A549 (cell line): ENCODE measurements at regions not wholly inside any gene's neighbourhood (a gene's known extent, or its start where the extent isn't known, plus 50 kb on each side); places are given as distances from the start of the nearest gene placed in this dataset.

Experiments used
- ATAC-seq, 2 experiments: fragments of 200-7000 bp in 1 of 2; fragments of >200 bp in 1 of 2; cut with Nextera tagmentation in 1 of 2; cut with Tn5 transposase in 1 of 2; 3 replicates each; pipeline versions ENCODE4 v1.8.0 to v1.9.1; 2018 to 2020; ENCODE audit warnings: mild to moderate bottlenecking in 1 of 2, moderate library complexity in 1 of 2
- CTCF ChIA-PET: fragments of 300-600 bp; sonication (Branson Sonifier 250); formaldehyde crosslinking; extraction: SDS; loops from one replicate; lab custom pipeline; 2021; ENCODE audit warnings: antibody characterized with exemption, inconsistent platforms; lab: Yijun Ruan, JAX
- POLR2A ChIA-PET: fragments of 350-600 bp; formaldehyde crosslinking; extraction: SDS; loops from one replicate; lab custom pipeline; 2021; ENCODE audit warnings: antibody characterized with exemption, inconsistent platforms; lab: Yijun Ruan, JAX
- DNase-seq, 2 experiments: peaks; one replicate each; pipeline versions ENCODE4 v3.0.0 to v3.0.0-alpha.2; 2011 to 2016; ENCODE audit warnings: low read depth in 1 of 2, low spot score in 1 of 2
- FAIRE-seq: peaks from 2 replicates; lab custom pipeline; 2011; peaks lifted over from hg19 to GRCh38; lab: Jason Lieb, UNC
- H3K27ac ChIP-seq, 2 experiments: fragments of >200 bp; sonication (Bioruptor Twin); formaldehyde crosslinking; 3 replicates each; pipeline ENCODE4 v1.5.1; 2016 to 2017
- H3K4me1 ChIP-seq: fragments of >200 bp; sonication (Bioruptor Twin); formaldehyde crosslinking; 3 replicates; pipeline ENCODE4 v1.6.1; 2016
- H3K4me2 ChIP-seq: fragments of >200 bp; sonication (Bioruptor Twin); formaldehyde crosslinking; 3 replicates; pipeline ENCODE4 v1.6.1; 2016
- H3K4me3 ChIP-seq: fragments of >200 bp; sonication (Bioruptor Twin); formaldehyde crosslinking; 3 replicates; pipeline ENCODE4 v1.5.1; 2016
- H3K9me3 ChIP-seq: fragments of >200 bp; sonication (Bioruptor Twin); formaldehyde crosslinking; 3 replicates; pipeline ENCODE4 v1.6.1; 2016
- CBX2 ChIP-seq: fragments of 200-600 bp; sonication (generic); IDR thresholded peaks from 2 replicates; pipeline ENCODE4 v1.6.1; 2016; ENCODE audit warnings: low read depth, mild to moderate bottlenecking, borderline replicate concordance
- CHD2 ChIP-seq: fragments of 150-350 bp; IDR thresholded peaks from 2 replicates; pipeline ENCODE4 v1.6.1; 2014; ENCODE audit warnings: low read length; ENCODE audit not compliant: partially characterized antibody
- EHMT2 ChIP-seq: fragments of 200-600 bp; sonication (generic); IDR thresholded peaks from 2 replicates; pipeline ENCODE4 v1.6.1; 2016; ENCODE audit warnings: antibody characterized with exemption, low read depth, mild to moderate bottlenecking, moderate library complexity
- ESRRA ChIP-seq: fragments of 150-350 bp; IDR thresholded peaks from 2 replicates; pipeline ENCODE4 v1.6.1; 2014; ENCODE audit warnings: mild to moderate bottlenecking, low read length, borderline replicate concordance
- FOSL2 ChIP-seq, 2 experiments: fragments of 450-650 bp in 1 of 2; fragments of >200 bp in 1 of 2; sonication (Bioruptor Twin) in 1 of 2; formaldehyde crosslinking; IDR thresholded peaks; 2 replicates each; pipeline versions ENCODE4 v1.5.0 to v1.6.1; 2016 to 2020; ENCODE audit warnings: mild to moderate bottlenecking in 1 of 2, moderate library complexity in 1 of 2
- NPAS2 ChIP-seq: fragments of 250-450 bp; sonication (Bioruptor Pico); IDR thresholded peaks from 2 replicates; pipeline ENCODE4 v1.8.0; 2022; ENCODE audit warnings: mild to moderate bottlenecking, moderate library complexity, borderline replicate concordance
- PHF8 ChIP-seq: fragments of 200-600 bp; sonication (generic); IDR thresholded peaks from 2 replicates; pipeline ENCODE4 v1.6.1; 2016; ENCODE audit warnings: low read depth, mild to moderate bottlenecking, antibody characterized with exemption, moderate library complexity, borderline replicate concordance
- POLR2A ChIP-seq: IDR thresholded peaks from 2 replicates; pipeline ENCODE4 v1.6.1; 2012; ENCODE audit warnings: mild to moderate bottlenecking, low read length
- POLR2AphosphoS2 ChIP-seq: conservative IDR thresholded peaks from 2 replicates; pipeline ENCODE4 v1.6.1; 2012; ENCODE audit warnings: low read length, improper control_type of control experiment, inconsistent platforms
- RFX5 ChIP-seq: fragments of 450-650 bp; IDR thresholded peaks from 2 replicates; pipeline ENCODE4 v1.7.1; 2014; ENCODE audit warnings: antibody characterized with exemption, mild to moderate bottlenecking, moderate library complexity
- TFCP2L1 ChIP-seq: fragments of 250-450 bp; sonication (Bioruptor Pico); IDR thresholded peaks from 2 replicates; pipeline ENCODE4 v1.5.0; 2021; ENCODE audit warnings: mild to moderate bottlenecking
- TP53 ChIP-seq: fragments of 250-450 bp; sonication (Bioruptor Pico); IDR thresholded peaks from 2 replicates; pipeline ENCODE4 v1.5.0; 2021; ENCODE audit warnings: mild to moderate bottlenecking, moderate library complexity
- WGBS: methylation state at CpG from one replicate; pipeline ENCODE4 v1.1.6; 2017; ENCODE audit errors: missing lambda C conversion rate; 5-methylcytosine and 5-hydroxymethylcytosine counted together
- TF ChIP-seq, protein P1 (sequence below): fragments of >200 bp; sonication (Bioruptor Twin); formaldehyde crosslinking; IDR thresholded peaks from 3 replicates; pipeline ENCODE4 v1.6.1; 2016
- TF ChIP-seq, protein P2 (sequence below): fragments of 250-450 bp; sonication (Bioruptor Pico); IDR thresholded peaks from 2 replicates; pipeline ENCODE4 v1.5.0; 2021; ENCODE audit warnings: mild to moderate bottlenecking, moderate library complexity, borderline replicate concordance
- TF ChIP-seq, protein P3 (sequence below): fragments of 250-450 bp; sonication (Bioruptor Pico); IDR thresholded peaks from 2 replicates; pipeline ENCODE4 v1.5.0; 2020; ENCODE audit warnings: low read depth, mild to moderate bottlenecking, moderate library complexity
- TF ChIP-seq, protein P4 (sequence below): IDR thresholded peaks from 2 replicates; pipeline ENCODE4 v1.6.1; 2012
- TF ChIP-seq, protein P5 (sequence below): fragments of >200 bp; sonication (Bioruptor Twin); formaldehyde crosslinking; IDR thresholded peaks from 3 replicates; pipeline ENCODE4 v1.5.1; 2016
- TF ChIP-seq, protein P6 (sequence below): fragments of >200 bp; sonication (Bioruptor Twin); formaldehyde crosslinking; IDR thresholded peaks from 2 replicates; pipeline ENCODE4 v1.6.1; 2016
- TF ChIP-seq, protein P7 (sequence below): fragments of 450-650 bp; IDR thresholded peaks from 2 replicates; pipeline ENCODE4 v1.6.1; 2014; ENCODE audit warnings: antibody characterized with exemption

DNA sequence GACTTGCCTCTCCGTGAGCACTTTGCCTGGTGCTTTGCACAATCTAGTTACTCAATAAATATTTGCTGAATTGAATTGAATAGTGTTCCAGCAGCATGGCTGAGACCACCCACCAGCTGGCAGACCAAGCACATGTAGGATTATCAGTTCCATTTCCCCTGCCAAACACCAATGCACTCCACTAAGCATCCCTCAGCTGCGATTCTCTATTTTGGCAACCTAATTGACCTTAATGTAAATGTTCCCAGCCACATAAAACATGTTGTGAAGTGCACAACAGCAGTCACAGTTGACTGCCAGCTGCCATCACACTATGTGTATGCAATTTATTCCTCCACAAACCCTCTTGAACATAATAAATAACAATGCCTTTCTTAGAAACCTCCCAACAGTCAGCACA lies 1879.4 kb upstream of the PIK3C3 start:
- no peak for ATAC-seq
- Histone ChIP-seq H3K9me3 (no peaks in the 10 kb centered on the region), H3K4me2 (no peak overlapping the region), H3K4me1 (no peaks in the 10 kb centered on the region), H3K4me3 (no peak overlapping the region), H3K27ac (no peak overlapping the region)
- WGBS = 7% methylated on average over 2 of the region's 2 CpGs
- CTCF ChIA-PET = interaction anchor here (0.7 kb wide), 1 partner anchor 11 kb away, joined by 3 read pairs; no protein-coding TSS in a partner anchor
- POLR2A ChIA-PET = no interaction called here
- TF ChIP-seq, protein P1, sequence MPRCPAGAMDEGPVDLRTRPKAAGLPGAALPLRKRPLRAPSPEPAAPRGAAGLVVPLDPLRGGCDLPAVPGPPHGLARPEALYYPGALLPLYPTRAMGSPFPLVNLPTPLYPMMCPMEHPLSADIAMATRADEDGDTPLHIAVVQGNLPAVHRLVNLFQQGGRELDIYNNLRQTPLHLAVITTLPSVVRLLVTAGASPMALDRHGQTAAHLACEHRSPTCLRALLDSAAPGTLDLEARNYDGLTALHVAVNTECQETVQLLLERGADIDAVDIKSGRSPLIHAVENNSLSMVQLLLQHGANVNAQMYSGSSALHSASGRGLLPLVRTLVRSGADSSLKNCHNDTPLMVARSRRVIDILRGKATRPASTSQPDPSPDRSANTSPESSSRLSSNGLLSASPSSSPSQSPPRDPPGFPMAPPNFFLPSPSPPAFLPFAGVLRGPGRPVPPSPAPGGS = no peak
- TF ChIP-seq NPAS2 (CRISPR knock-in tag) (no peak), EHMT2 (no peak), POLR2AphosphoS2 (no peak), ESRRA (no peak), TP53 (CRISPR knock-in tag) (no peak), PHF8 (no peak), CHD2 (no peak), RFX5 (no peak), FOSL2 (IDR thresholded peaks at IDR 0.05) (no peak), FOSL2 (CRISPR knock-in tag; IDR thresholded peaks at IDR 0.05) (no peak), CBX2 (no peak), TFCP2L1 (CRISPR knock-in tag) (no peak), POLR2A (no peak)
- TF ChIP-seq, protein P2, sequence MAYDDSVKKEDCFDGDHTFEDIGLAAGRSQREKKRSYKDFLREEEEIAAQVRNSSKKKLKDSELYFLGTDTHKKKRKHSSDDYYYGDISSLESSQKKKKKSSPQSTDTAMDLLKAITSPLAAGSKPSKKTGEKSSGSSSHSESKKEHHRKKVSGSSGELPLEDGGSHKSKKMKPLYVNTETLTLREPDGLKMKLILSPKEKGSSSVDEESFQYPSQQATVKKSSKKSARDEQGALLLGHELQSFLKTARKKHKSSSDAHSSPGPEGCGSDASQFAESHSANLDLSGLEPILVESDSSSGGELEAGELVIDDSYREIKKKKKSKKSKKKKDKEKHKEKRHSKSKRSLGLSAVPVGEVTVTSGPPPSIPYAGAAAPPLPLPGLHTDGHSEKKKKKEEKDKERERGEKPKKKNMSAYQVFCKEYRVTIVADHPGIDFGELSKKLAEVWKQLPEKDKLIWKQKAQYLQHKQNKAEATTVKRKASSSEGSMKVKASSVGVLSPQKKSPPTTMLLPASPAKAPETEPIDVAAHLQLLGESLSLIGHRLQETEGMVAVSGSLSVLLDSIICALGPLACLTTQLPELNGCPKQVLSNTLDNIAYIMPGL (CRISPR knock-in tag) = no peak
- TF ChIP-seq, protein P3, sequence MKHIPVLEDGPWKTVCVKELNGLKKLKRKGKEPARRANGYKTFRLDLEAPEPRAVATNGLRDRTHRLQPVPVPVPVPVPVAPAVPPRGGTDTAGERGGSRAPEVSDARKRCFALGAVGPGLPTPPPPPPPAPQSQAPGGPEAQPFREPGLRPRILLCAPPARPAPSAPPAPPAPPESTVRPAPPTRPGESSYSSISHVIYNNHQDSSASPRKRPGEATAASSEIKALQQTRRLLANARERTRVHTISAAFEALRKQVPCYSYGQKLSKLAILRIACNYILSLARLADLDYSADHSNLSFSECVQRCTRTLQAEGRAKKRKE (CRISPR knock-in tag) = no peak
- TF ChIP-seq, protein P4, sequence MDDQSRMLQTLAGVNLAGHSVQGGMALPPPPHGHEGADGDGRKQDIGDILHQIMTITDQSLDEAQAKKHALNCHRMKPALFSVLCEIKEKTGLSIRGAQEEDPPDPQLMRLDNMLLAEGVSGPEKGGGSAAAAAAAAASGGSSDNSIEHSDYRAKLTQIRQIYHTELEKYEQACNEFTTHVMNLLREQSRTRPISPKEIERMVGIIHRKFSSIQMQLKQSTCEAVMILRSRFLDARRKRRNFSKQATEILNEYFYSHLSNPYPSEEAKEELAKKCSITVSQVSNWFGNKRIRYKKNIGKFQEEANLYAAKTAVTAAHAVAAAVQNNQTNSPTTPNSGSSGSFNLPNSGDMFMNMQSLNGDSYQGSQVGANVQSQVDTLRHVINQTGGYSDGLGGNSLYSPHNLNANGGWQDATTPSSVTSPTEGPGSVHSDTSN = no peak
- TF ChIP-seq, protein P5, sequence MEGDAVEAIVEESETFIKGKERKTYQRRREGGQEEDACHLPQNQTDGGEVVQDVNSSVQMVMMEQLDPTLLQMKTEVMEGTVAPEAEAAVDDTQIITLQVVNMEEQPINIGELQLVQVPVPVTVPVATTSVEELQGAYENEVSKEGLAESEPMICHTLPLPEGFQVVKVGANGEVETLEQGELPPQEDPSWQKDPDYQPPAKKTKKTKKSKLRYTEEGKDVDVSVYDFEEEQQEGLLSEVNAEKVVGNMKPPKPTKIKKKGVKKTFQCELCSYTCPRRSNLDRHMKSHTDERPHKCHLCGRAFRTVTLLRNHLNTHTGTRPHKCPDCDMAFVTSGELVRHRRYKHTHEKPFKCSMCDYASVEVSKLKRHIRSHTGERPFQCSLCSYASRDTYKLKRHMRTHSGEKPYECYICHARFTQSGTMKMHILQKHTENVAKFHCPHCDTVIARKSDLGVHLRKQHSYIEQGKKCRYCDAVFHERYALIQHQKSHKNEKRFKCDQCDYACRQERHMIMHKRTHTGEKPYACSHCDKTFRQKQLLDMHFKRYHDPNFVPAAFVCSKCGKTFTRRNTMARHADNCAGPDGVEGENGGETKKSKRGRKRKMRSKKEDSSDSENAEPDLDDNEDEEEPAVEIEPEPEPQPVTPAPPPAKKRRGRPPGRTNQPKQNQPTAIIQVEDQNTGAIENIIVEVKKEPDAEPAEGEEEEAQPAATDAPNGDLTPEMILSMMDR = no peak
- TF ChIP-seq, protein P6, sequence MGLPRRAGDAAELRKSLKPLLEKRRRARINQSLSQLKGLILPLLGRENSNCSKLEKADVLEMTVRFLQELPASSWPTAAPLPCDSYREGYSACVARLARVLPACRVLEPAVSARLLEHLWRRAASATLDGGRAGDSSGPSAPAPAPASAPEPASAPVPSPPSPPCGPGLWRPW = no peak
- TF ChIP-seq, protein P7, sequence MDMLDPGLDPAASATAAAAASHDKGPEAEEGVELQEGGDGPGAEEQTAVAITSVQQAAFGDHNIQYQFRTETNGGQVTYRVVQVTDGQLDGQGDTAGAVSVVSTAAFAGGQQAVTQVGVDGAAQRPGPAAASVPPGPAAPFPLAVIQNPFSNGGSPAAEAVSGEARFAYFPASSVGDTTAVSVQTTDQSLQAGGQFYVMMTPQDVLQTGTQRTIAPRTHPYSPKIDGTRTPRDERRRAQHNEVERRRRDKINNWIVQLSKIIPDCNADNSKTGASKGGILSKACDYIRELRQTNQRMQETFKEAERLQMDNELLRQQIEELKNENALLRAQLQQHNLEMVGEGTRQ = no peak
- no peak for FAIRE-seq
- no peak for DNase-seq
